HUDEP-2 (cell line): ENCODE measurements at regions not wholly inside any gene's neighbourhood (a gene's known extent, or its start where the extent isn't known, plus 50 kb on each side); places are given as distances from the start of the nearest gene placed in this dataset.

Experiments used
- DNase-seq, 76 experiments: peaks; one replicate each; lab custom pipeline; 2025; ENCODE audit not compliant: unreplicated experiment in 76 of 76; lab: John Stamatoyannopoulos, UW

DNA sequence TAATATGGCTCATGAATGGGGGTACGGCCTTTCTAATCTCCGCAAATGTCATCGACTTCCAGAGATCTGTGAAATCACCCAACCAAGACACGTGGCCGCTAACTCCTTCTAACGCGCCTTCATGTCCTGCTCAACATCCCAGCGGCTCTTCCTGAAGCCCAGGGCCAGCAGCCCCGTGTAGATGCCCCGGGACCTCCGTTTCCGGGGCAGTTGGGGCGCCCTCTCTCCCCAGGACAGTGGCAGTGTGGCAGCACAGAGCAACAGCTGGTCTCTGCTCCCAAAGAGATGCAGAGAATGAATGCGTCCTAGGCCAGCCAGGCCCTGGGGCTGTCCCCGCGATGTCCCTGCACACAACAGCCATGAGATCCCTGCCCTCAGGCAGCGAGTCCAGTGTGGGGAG lies 153.5 kb downstream of the RBFOX3 start:
- DNase-seq: no peak

- DNase-seq: no peak
Observed at GRCh38 chr17:79455636-79456035, 155.2 kb downstream of the RBFOX3 start.

- DNase-seq: no peak
Observed at GRCh38 chr17:79454826-79455225, 156.0 kb downstream of the RBFOX3 start.

GRCh38 chr17:79453481-79453880 lies 157.4 kb downstream of the RBFOX3 start:
- DNase-seq: no peak

DNA sequence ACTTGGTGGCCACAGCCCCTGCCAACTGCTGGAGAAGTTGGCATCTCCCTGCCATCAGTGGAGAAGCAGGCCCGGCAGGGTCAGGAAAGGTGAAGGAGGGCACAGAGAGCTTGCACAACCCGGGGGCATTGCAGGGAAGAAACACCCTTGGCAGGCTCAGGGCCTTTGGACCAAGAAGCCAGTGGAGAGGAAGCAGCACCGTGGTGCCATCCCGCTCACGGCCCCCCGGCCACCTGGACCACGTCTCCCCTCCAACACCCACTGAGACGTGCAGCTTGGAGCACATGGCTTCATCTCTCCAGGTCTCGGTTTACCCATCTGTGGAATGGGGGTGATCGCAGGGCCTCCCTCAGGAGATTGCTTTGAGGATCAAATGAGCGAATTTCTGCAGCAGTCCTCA lies 158.1 kb downstream of the RBFOX3 start:
- no peak for DNase-seq

DNA sequence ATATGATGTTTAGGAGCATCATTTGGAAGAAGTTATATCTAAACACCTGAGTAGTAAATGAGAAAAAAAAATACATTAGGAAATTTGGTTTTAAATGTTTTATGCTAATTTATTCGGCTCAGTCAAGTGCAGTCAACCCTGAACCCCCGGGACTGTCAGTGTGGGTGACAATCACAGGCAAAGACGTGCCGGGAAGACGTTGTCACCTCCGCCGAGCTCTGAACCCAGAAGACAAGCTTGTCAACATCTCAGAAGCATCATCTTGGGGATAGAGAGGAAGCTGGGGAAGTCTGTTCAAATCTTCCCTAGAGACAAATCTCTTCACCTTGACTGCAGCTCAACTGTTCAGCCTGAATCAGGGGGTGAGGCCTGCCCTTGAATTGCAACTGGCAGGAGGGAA lies 159.7 kb downstream of the RBFOX3 start:
- DNase-seq: no peak

DNA sequence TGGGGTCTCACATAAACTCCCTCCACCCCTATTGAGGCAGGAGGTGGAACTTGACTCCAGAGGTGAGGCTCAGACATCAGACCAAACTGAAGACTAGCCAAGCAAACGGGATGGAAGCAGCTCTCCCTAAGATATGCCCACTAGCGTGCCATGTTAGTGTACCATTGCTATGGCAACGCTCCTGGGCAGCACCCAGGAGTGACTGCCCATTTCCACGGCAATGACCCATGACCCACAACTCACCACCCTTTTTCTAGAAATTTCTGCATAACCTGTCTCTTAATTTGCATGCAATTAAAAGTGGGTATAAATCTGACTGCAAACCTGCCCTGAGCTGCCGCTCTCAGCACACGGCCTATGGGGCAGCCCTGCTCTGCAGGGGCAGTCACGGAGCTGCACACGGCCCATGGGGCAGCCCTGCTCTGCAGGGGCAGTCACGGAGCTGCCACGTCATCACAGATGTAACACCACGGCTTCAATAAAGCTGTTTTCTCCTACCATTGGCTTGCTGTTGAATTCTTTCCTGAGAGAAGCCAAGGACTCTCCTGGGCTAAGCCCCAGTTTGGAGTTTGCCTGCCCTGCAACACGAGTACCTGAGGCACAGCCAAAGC lies 164.3 kb downstream of the RBFOX3 start:
- DNase-seq: no peak

- no peak for DNase-seq
Observed at GRCh38 chr17:79444198-79444597, 166.7 kb downstream of the RBFOX3 start.

DNA sequence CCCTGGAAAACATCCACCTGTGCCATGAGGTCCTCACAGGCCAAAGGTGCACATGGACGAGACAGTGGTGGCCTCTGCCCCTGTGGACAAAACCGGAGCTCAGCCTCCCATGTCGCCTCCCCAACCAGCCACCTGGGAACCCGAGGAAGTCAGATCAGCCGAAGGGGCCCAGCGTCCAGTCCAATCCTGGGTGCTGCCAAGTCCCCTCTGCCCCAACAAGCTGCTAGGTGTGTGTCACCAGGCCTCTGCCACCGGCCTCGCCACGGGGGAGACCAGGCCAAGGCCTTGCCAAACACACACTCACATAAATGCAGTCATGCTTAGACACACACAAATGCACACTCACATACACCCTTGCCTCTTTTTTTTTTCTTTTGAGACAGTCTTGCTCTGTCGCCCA lies 167.8 kb downstream of the RBFOX3 start:
- no peak for DNase-seq

DNA sequence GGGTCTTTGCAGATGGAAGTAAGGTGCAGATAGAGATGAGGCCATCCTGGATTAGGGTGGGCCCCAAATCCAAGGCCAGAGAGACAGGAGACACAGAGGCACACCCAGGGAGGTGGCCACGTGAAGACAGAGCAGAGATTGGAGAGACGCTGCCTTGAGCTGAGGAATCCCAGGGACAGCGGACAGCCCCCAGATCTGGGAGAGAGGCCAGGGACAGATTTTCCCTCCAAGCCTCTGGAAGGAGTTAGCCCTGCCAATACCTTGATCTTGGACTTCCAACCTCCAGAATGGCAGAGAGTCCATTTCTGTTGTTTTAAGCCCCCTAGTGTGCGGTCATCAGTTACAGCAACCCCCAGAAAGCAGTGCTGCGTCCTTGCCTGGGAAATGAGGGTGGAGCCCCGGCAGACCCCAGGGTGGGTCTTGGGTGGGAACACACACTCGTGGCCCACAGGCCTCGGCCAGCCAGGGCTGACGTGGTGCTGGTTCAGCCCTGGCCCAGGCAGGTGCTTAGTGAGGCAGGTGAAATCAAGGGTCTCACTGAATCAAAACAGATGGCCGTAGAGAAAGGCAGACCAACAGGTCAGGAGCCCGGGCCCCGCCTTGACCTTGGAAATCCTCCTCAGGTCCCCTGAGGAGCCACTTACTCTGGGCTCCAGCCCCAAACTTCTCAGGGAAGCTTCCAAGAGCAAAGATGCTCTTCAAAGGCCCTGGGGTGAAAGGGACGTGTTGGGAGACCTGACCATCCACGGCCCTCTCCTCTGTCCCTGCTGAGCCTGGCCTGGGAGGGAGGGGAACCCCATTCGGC lies 169.3 kb downstream of the RBFOX3 start:
- no peak for DNase-seq

GRCh38 chr17:79440251-79440650 lies 170.6 kb downstream of the RBFOX3 start:
- no peak for DNase-seq

- no peak for DNase-seq
Observed at GRCh38 chr17:79439493-79439892, 171.4 kb downstream of the RBFOX3 start.

- DNase-seq: no peak
Observed at GRCh38 chr17:79438546-79439334, 172.1 kb downstream of the RBFOX3 start.

GRCh38 chr17:79438058-79438457 lies 172.8 kb downstream of the RBFOX3 start:
- no peak for DNase-seq

DNA sequence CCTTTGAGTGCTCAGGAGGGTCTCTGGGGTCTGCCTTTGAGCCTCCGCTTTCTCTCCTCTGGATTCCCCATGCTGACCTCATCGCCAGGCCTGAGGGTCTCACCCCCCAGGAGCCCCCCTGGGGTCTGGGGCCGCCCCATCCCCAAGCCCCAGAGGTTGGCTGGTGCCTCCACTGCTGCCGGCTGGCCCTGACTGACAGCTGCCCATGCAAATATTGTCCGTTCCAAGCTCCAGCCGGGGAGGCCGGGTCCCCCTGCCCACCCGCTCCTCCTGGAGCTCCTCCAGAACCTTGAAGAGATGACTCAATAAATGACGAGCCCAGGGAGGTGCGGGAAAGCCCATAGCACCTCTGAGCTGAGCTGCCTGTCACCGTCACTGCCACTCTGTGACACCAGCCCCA lies 173.8 kb downstream of the RBFOX3 start:
- DNase-seq: no peak

DNA sequence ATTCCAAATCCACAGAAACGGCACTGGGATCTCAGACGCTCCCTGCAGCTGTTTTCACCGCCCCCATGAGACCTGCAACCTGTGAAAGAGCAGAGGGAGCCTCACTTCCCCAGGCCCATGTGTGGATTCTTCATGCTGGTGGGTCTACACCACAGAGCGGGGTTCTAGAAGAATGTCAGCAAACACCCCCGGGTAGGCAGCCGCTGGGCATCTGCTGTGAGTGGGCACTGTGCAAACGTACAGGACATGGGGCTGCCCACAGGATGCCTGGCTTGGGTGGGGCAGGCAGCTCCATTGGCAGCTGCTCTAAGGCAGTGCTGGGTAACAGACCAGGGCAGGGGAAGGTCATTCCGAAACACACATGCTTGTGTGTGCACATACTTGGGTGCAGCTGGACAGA lies 174.9 kb downstream of the RBFOX3 start:
- DNase-seq: no peak

DNA sequence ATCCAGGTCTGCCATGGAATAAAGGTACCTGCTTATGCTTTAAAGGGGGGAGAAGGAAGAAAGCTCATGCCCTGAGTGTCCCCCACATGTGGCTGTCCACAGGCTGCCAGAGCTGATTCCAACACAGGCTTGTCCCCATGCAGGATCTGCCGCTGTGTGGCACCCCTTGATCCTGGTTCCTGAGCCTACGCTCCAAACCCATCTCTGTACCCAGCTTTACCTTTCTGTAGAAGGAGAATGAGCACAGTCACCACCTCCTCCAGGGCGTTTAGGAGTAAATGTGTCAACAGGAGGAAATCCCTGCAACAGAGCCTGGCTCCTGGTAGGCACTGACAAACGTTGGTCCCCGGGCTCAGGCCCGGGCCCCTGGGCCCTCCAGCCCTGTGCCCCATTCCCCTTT lies 175.6 kb downstream of the RBFOX3 start:
- DNase-seq: no peak

DNA sequence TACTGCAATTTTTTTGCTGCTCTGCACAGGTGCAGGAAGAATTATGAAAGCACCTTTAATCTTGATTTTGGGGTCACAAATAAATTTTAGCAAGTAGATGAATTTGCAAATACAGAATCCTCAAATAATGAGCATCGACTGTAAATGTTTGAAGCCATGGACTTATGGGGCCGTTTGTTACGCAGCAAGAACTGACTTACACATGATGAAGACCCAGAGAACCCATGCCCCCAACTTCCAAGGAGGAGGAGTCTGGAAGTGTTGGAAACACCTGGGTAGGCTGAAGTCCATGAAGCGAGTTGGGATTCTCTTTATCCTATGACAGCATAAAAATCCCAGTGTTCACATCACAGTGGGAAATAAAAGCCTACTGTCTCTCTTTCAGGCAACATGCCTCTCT lies 176.6 kb downstream of the RBFOX3 start:
- DNase-seq: no peak

DNA sequence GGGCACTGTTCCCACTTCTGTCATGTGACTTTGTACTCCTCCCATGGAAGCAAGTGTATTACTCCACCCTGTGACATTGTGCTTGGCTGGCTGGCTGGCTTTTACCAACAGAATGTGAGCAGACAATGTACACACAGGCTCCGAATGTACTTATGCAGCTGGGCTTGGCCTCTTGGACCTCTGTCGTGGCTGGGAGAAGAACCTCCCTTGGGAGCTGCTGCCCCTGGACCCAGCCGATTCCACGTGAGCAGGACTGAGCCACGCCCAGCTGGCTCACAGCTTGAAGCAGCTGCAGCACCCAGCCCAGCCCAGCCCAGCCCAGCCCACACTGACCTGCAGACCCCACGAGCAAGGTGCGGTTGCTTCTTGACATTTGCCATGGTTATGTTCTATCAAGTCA lies 177.5 kb downstream of the RBFOX3 start:
- no peak for DNase-seq

GRCh38 chr17:79431175-79431574 lies 179.7 kb downstream of the RBFOX3 start:
- no peak for DNase-seq

DNA sequence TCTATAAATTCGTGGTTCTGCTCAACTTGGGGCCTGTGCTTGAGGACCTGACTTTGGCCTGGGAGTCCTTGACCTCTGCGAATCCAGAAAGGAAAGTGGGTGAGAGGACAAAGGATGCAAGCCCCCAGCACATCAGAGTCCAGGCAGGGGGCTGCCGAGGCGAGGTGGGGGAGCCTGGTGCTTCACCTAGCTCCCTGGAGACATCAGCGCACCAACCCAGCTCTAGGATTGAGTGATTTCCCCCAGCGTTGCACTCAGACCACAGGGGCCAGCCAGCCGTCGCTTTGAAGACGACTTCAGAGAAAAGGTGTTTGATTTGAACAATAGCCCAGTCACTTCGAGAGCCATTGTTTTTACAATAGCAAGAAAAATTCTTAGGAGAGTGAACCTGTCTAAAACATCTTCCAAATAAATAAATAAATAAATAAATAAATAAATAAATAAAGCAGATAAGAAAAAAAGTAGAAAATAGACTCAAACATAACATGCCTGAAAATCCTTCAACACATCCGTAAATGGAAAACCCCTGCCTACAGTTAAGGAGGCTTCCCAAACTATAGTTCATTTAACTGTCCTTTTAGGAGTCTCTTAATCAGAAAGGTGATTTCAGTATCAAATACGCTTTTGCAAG lies 180.9 kb downstream of the RBFOX3 start:
- no peak for DNase-seq
